GM23248 (cell line): ENCODE measurements at regions not wholly inside any gene's neighbourhood (a gene's known extent, or its start where the extent isn't known, plus 50 kb on each side); places are given as distances from the start of the nearest gene placed in this dataset.

Experiments used
- EZH2 ChIP-seq: fragments of 200-600 bp; sonication (generic); IDR thresholded peaks from 2 replicates; pipeline ENCODE4 v1.6.1; 2018; ENCODE audit warnings: antibody characterized with exemption, mild to moderate bottlenecking; ENCODE audit not compliant: insufficient read depth, poor library complexity, severe bottlenecking
- EZH2phosphoT487 ChIP-seq: fragments of 200-600 bp; sonication (generic); IDR thresholded peaks from 2 replicates; pipeline ENCODE4 v1.6.1; 2018; ENCODE audit warnings: antibody characterized with exemption, moderate library complexity, mild to moderate bottlenecking, low read depth; ENCODE audit not compliant: insufficient read depth

- no peak for TF ChIP-seq EZH2
- no peak for TF ChIP-seq EZH2phosphoT487
These were observed 70.9 kb upstream of the CCDC71L start for GRCh38 chr7:106731646-106732444.
